Neural progenitor cell (in vitro differentiated cells): ENCODE measurements at regions not wholly inside any gene's neighbourhood (a gene's known extent, or its start where the extent isn't known, plus 50 kb on each side); places are given as distances from the start of the nearest gene placed in this dataset.

Experiments
- EZH2 ChIP-seq: fragments of 200-600 bp; sonication (generic); IDR thresholded peaks from 2 replicates; pipeline ENCODE4 v1.6.1; 2017; ENCODE audit warnings: antibody characterized with exemption, mild to moderate bottlenecking, moderate library complexity
- EZH2phosphoT487 ChIP-seq: fragments of 200-600 bp; sonication (generic); IDR thresholded peaks from 2 replicates; pipeline ENCODE4 v1.6.1; 2017; ENCODE audit warnings: antibody characterized with exemption
- TF ChIP-seq, protein P1 (sequence below): fragments of 200-600 bp; sonication (generic); IDR thresholded peaks from 2 replicates; pipeline ENCODE4 v1.5.1; 2017; ENCODE audit warnings: antibody characterized with exemption, mild to moderate bottlenecking

DNA sequence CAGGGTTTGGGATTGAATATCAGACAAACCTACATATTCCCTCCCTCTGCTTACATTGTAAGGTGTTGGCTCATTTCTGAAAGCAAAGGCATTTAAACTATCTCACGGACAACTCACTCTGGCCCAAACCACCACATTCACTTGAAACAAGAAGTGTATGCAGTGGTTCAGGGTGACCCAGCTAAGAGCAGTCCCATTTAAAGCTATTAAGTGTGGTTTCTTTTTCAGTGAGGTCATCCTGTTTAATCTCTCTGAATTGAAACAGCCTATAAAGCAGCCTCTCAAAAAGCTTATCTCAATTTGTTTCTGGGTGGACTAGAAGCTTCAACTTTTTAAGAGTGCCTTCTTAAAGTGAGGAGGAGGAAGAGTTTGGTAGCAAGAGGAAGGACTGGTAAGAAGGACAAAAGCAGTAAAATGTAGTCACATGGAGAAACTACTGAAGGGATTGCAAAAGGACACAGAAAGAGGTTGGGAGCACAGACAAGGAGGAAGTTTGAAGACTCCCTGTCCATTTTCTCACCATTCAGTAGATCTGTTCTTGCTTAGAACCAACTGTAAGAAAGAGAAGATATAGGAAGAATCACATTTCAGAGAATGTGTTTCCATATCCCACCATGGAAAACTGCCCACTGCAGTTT lies 151.6 kb downstream of the TMCO5A start:
- TF ChIP-seq, protein P1, sequence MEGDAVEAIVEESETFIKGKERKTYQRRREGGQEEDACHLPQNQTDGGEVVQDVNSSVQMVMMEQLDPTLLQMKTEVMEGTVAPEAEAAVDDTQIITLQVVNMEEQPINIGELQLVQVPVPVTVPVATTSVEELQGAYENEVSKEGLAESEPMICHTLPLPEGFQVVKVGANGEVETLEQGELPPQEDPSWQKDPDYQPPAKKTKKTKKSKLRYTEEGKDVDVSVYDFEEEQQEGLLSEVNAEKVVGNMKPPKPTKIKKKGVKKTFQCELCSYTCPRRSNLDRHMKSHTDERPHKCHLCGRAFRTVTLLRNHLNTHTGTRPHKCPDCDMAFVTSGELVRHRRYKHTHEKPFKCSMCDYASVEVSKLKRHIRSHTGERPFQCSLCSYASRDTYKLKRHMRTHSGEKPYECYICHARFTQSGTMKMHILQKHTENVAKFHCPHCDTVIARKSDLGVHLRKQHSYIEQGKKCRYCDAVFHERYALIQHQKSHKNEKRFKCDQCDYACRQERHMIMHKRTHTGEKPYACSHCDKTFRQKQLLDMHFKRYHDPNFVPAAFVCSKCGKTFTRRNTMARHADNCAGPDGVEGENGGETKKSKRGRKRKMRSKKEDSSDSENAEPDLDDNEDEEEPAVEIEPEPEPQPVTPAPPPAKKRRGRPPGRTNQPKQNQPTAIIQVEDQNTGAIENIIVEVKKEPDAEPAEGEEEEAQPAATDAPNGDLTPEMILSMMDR, result no peak
- TF ChIP-seq EZH2phosphoT487, result no peak
- TF ChIP-seq EZH2, result no peak
